Neural cell (in vitro differentiated cells): ENCODE measurements at regions not wholly inside any gene's neighbourhood (a gene's known extent, or its start where the extent isn't known, plus 50 kb on each side); places are given as distances from the start of the nearest gene placed in this dataset.

Source experiments
- H2AFZ ChIP-seq: fragments of 200-600, 300-800 bp; sonication (generic), shearing (Covaris generic); 2 replicates; pipeline ENCODE4 v1.6.0; 2014; ENCODE audit warnings: low read depth, mild to moderate bottlenecking, antibody characterized with exemption, low read length, moderate library complexity
- H3F3A ChIP-seq: fragments of 200-600 bp; shearing (Covaris generic); 2 replicates; pipeline ENCODE4 v1.6.1; 2016; ENCODE audit warnings: mild to moderate bottlenecking, moderate library complexity, mixed read lengths, antibody characterized with exemption, low read length; ENCODE audit not compliant: insufficient read depth, poor library complexity, severe bottlenecking
- H3K27ac ChIP-seq: fragments of 200-600, 300-800 bp; sonication (generic), shearing (Covaris generic); 2 replicates; pipeline ENCODE4 v1.5.1; 2014; ENCODE audit warnings: mild to moderate bottlenecking, low read length, moderate library complexity
- H3K27me3 ChIP-seq: fragments of 300-800, 200-600 bp; sonication (generic), shearing (Covaris generic); 2 replicates; pipeline ENCODE4 v1.6.0; 2014; ENCODE audit warnings: mild to moderate bottlenecking, low read depth, low read length, moderate library complexity; ENCODE audit not compliant: insufficient read depth
- H3K36me3 ChIP-seq: fragments of 300-800, 200-600 bp; sonication (generic), shearing (Covaris generic); 2 replicates; pipeline ENCODE4 v1.5.1; 2014; ENCODE audit warnings: mild to moderate bottlenecking, antibody characterized with exemption, low read length, moderate library complexity; ENCODE audit not compliant: insufficient read depth
- H3K4me2 ChIP-seq: fragments of 300-800, 200-600 bp; sonication (generic), shearing (Covaris generic); 2 replicates; pipeline ENCODE4 v1.6.0; 2014; ENCODE audit warnings: mild to moderate bottlenecking, low read length
- H3K4me3 ChIP-seq: fragments of 300-800, 200-600 bp; sonication (generic), shearing (Covaris generic); 2 replicates; pipeline ENCODE4 v1.5.1; 2014; ENCODE audit warnings: mild to moderate bottlenecking, low read length, moderate library complexity
- H3K79me2 ChIP-seq: fragments of 200-600 bp; shearing (Covaris generic); replicated peaks from 2 replicates; pipeline ENCODE4 v1.6.0; 2014; ENCODE audit warnings: mild to moderate bottlenecking, low read length, moderate library complexity; ENCODE audit not compliant: insufficient read depth
- H3K9ac ChIP-seq: fragments of 300-800, 200-600 bp; sonication (generic), shearing (Covaris generic); 2 replicates; pipeline ENCODE4 v1.6.1; 2016; ENCODE audit warnings: mild to moderate bottlenecking, low read length, mixed read lengths
- H3K9me2 ChIP-seq: fragments of 200-600 bp; shearing (Covaris generic); 2 replicates; pipeline ENCODE4 v1.6.1; 2016; ENCODE audit warnings: mild to moderate bottlenecking, low read length, mixed read lengths; ENCODE audit not compliant: insufficient read depth
- H3K9me3 ChIP-seq: fragments of 200-600, 300-800 bp; sonication (generic), shearing (Covaris generic); 2 replicates; pipeline ENCODE4 v1.6.1; 2016; ENCODE audit warnings: mild to moderate bottlenecking, mixed run types, low read length, moderate library complexity, mixed read lengths
- H4K20me1 ChIP-seq: fragments of 200-600 bp; shearing (Covaris generic); 2 replicates; pipeline ENCODE4 v1.6.1; 2016; ENCODE audit warnings: mild to moderate bottlenecking, mixed run types; ENCODE audit not compliant: insufficient read depth
- CTCF ChIP-seq: fragments of 450-650 bp; IDR thresholded peaks from 2 replicates; pipeline ENCODE4 v1.5.1; 2014; ENCODE audit warnings: antibody characterized with exemption, mild to moderate bottlenecking, moderate library complexity; ENCODE audit not compliant: poor library complexity, severe bottlenecking
- EP300 ChIP-seq: fragments of 450-650 bp; conservative IDR thresholded peaks from 2 replicates; pipeline ENCODE4 v1.6.1; 2014; ENCODE audit warnings: antibody characterized with exemption, mild to moderate bottlenecking, moderate library complexity; ENCODE audit not compliant: poor library complexity, severe bottlenecking
- EZH2 ChIP-seq: fragments of 200-600, 300-800 bp; shearing (Covaris generic), sonication (generic); IDR thresholded peaks from 2 replicates; pipeline ENCODE4 v1.6.1; 2014; ENCODE audit warnings: antibody characterized with exemption, low read length, borderline replicate concordance, mild to moderate bottlenecking; ENCODE audit not compliant: insufficient read depth, poor library complexity, severe bottlenecking
- MXI1 ChIP-seq: fragments of 450-650 bp; conservative IDR thresholded peaks from 2 replicates; pipeline ENCODE4 v1.6.1; 2014; ENCODE audit warnings: antibody characterized with exemption, mild to moderate bottlenecking; ENCODE audit not compliant: poor library complexity, severe bottlenecking
- POLR2AphosphoS5 ChIP-seq: IDR thresholded peaks from 2 replicates; pipeline ENCODE4 v1.6.1; 2012
- RAD21 ChIP-seq: fragments of 450-650 bp; conservative IDR thresholded peaks from 2 replicates; pipeline ENCODE4 v1.6.1; 2014; ENCODE audit warnings: antibody characterized with exemption, mild to moderate bottlenecking, moderate library complexity
- REST ChIP-seq: IDR thresholded peaks from 2 replicates; pipeline ENCODE4 v1.6.1; 2012; ENCODE audit warnings: borderline replicate concordance
- SMC3 ChIP-seq: fragments of 450-650 bp; conservative IDR thresholded peaks from 2 replicates; pipeline ENCODE4 v1.6.1; 2014; ENCODE audit warnings: antibody characterized with exemption, mild to moderate bottlenecking, moderate library complexity; ENCODE audit not compliant: poor library complexity
- TAF1 ChIP-seq: IDR thresholded peaks from 2 replicates; pipeline ENCODE4 v1.6.1; 2012; ENCODE audit warnings: low read depth

GRCh38 chr3:13146643-13147143, 73.5 kb upstream of the IQSEC1 start:
- H4K20me1 ChIP-seq = no peaks in the 10 kb centered on the region
- no peaks in the 10 kb centered on the region for H3K9me2 ChIP-seq
- H3K27me3 ChIP-seq = no peaks in the 10 kb centered on the region
- no peak overlapping the region for H3K4me3 ChIP-seq
- TF ChIP-seq RAD21 (no peak), CTCF (no peak), SMC3 (no peak)
- H2AFZ ChIP-seq = no peak overlapping the region
- no peaks in the 10 kb centered on the region for H3F3A ChIP-seq
- no peaks in the 10 kb centered on the region for H3K9me3 ChIP-seq
- H3K79me2 ChIP-seq = no peaks in the 10 kb centered on the region
- no peak overlapping the region for H3K4me2 ChIP-seq
- no peak overlapping the region for H3K9ac ChIP-seq
- H3K27ac ChIP-seq = no peak overlapping the region
- H3K36me3 ChIP-seq = no peaks in the 10 kb centered on the region

- no peaks in the 10 kb centered on the region for H3K9me2 ChIP-seq
- H3K27ac ChIP-seq = no peak overlapping the region
- no peak overlapping the region for H3K4me3 ChIP-seq
- H3K9ac ChIP-seq = no peak overlapping the region
- no peak for TF ChIP-seq EZH2
- TF ChIP-seq MXI1 = no peak
- no peak for TF ChIP-seq EP300
- no peak for TF ChIP-seq SMC3
- TF ChIP-seq POLR2AphosphoS5 = no peak
- no peak for TF ChIP-seq RAD21
- TF ChIP-seq REST = no peak
- TF ChIP-seq TAF1 = no peak
- TF ChIP-seq CTCF = no peak
- no peak overlapping the region for H3K4me2 ChIP-seq
- H4K20me1 ChIP-seq = no peaks in the 10 kb centered on the region
- H3K79me2 ChIP-seq = no peaks in the 10 kb centered on the region
- H3K36me3 ChIP-seq = no peaks in the 10 kb centered on the region
- no peaks in the 10 kb centered on the region for H3K9me3 ChIP-seq
- H2AFZ ChIP-seq = no peak overlapping the region
- H3F3A ChIP-seq = no peaks in the 10 kb centered on the region
- no peaks in the 10 kb centered on the region for H3K27me3 ChIP-seq
These were observed 72.8 kb upstream of the IQSEC1 start for GRCh38 chr3:13145826-13146642.
